Left hindlimb (tissue), 1 donor: ENCODE measurements at regions not wholly inside any gene's neighbourhood (a gene's known extent, or its start where the extent isn't known, plus 50 kb on each side); places are given as distances from the start of the nearest gene placed in this dataset.
"Not testable (repeated sequence)": the region's sequence is repeated elsewhere in the genome, so short reads cannot be mapped to it uniquely, and the experiment has no call there.

Experiments
- DNase-seq: peaks from one replicate; pipeline ENCODE4 v3.0.0-alpha.2; 2018

- no peak for DNase-seq
Measured at GRCh38 chr6:135658481-135658880, 160.9 kb upstream of the AHI1 start.

GRCh38 chr6:135658916-135659315, 161.4 kb upstream of the AHI1 start:
- DNase-seq = no peak

GRCh38 chr6:135664527-135664926, 167.0 kb upstream of the AHI1 start:
- DNase-seq = no peak

GRCh38 chr6:135665935-135666334, 168.4 kb upstream of the AHI1 start:
- DNase-seq = no peak

- peak; percentile 81 for DNase-seq
Measured at GRCh38 chr6:135667691-135668455, 170.3 kb upstream of the AHI1 start.

- DNase-seq = no peak
Measured at GRCh38 chr6:135672256-135672655, 174.7 kb upstream of the AHI1 start.

- no peak for DNase-seq
Measured at GRCh38 chr6:135673501-135674309, 176.2 kb upstream of the AHI1 start.

- no peak for DNase-seq
Measured at GRCh38 chr6:135675026-135675425, 176.5 kb upstream of the PDE7B start.

GRCh38 chr6:135675862-135676261, 175.6 kb upstream of the PDE7B start:
- no peak for DNase-seq

- no peak for DNase-seq
Measured at GRCh38 chr6:135680964-135681913, 170.3 kb upstream of the PDE7B start.

- DNase-seq = no peak
Measured at GRCh38 chr6:135686784-135687301, 164.7 kb upstream of the PDE7B start.

GRCh38 chr6:135688476-135688875, 163.0 kb upstream of the PDE7B start:
- DNase-seq = not testable (repeated sequence)

- DNase-seq = no peak
Measured at GRCh38 chr6:135692426-135692825, 159.1 kb upstream of the PDE7B start.

GRCh38 chr6:135693811-135694370, 157.6 kb upstream of the PDE7B start:
- no peak for DNase-seq

GRCh38 chr6:135699705-135700104, 151.8 kb upstream of the PDE7B start:
- DNase-seq = no peak

GRCh38 chr6:135701426-135701825, 150.1 kb upstream of the PDE7B start:
- no peak for DNase-seq

- no peak for DNase-seq
Measured at GRCh38 chr6:135703007-135703406, 148.5 kb upstream of the PDE7B start.

- DNase-seq = no peak
Measured at GRCh38 chr6:135703621-135704020, 147.9 kb upstream of the PDE7B start.

GRCh38 chr6:135707426-135707825, 144.1 kb upstream of the PDE7B start:
- peak; percentile 62 for DNase-seq

GRCh38 chr6:135710042-135710441, 141.5 kb upstream of the PDE7B start:
- DNase-seq = no peak

GRCh38 chr6:135722190-135722589, 129.3 kb upstream of the PDE7B start:
- no peak for DNase-seq

GRCh38 chr6:135722679-135723078, 128.8 kb upstream of the PDE7B start:
- no peak for DNase-seq
